H1 (cell line): ENCODE measurements at regions not wholly inside any gene's neighbourhood (a gene's known extent, or its start where the extent isn't known, plus 50 kb on each side); places are given as distances from the start of the nearest gene placed in this dataset.

ENCODE experiments used
- CTCF ChIA-PET: fragments of 300-600 bp; sonication (Branson Sonifier 250); formaldehyde crosslinking; loops from one replicate; lab custom pipeline; 2021; ENCODE audit not compliant: partially characterized antibody; lab: Charles Lee
- POLR2A ChIA-PET: fragments of 300-600 bp; sonication (Branson Sonifier 250); formaldehyde crosslinking; loops from one replicate; lab custom pipeline; 2021; ENCODE audit warnings: inconsistent platforms; ENCODE audit not compliant: partially characterized antibody; lab: Charles Lee
- DNase-seq, 2 experiments: peaks; one replicate each; pipeline versions ENCODE4 v3.0.0 to v3.0.0-alpha.2; 2010 to 2022; ENCODE audit warnings: low spot score in 2 of 2, low read depth in 1 of 2, mixed read lengths in 1 of 2
- FAIRE-seq: peaks from 2 replicates; lab custom pipeline; 2011; peaks lifted over from hg19 to GRCh38; lab: Jason Lieb, UNC
- H2AFZ ChIP-seq: 2 replicates; pipeline ENCODE4 v1.8.1; 2012; ENCODE audit warnings: low read length, inconsistent platforms
- H2AK5ac ChIP-seq: 2 replicates; pipeline ENCODE4 v1.6.1; 2013; ENCODE audit warnings: low read depth, low read length
- H2BK120ac ChIP-seq: replicated peaks from 2 replicates; pipeline ENCODE3; 2013; ENCODE audit warnings: low read depth, low read length, inconsistent platforms
- H2BK12ac ChIP-seq: 2 replicates; pipeline ENCODE4 v1.6.1; 2013; ENCODE audit warnings: low read depth, low read length
- H2BK15ac ChIP-seq: 2 replicates; pipeline ENCODE4 v1.6.1; 2013; ENCODE audit warnings: low read length
- H2BK20ac ChIP-seq: 2 replicates; pipeline ENCODE4 v1.6.1; 2013; ENCODE audit warnings: low read length
- H2BK5ac ChIP-seq: 2 replicates; pipeline ENCODE4 v1.6.1; 2013; ENCODE audit warnings: low read depth, low read length
- H3K14ac ChIP-seq: 2 replicates; pipeline ENCODE4 v1.6.1; 2013; ENCODE audit warnings: inconsistent platforms; ENCODE audit not compliant: insufficient read length
- H3K18ac ChIP-seq: 2 replicates; pipeline ENCODE4 v1.6.1; 2013; ENCODE audit warnings: low read length; ENCODE audit errors: extremely low read depth
- H3K23ac ChIP-seq: 2 replicates; pipeline ENCODE4 v1.6.1; 2013; ENCODE audit warnings: inconsistent platforms; ENCODE audit not compliant: insufficient read length
- H3K23me2 ChIP-seq: 2 replicates; pipeline ENCODE4 v1.6.1; 2013; ENCODE audit warnings: low read depth, low read length
- H3K27ac ChIP-seq: 2 replicates; pipeline ENCODE4 v1.6.1; 2011; ENCODE audit warnings: low read depth, low read length, inconsistent platforms
- H3K27me3 ChIP-seq, 4 experiments: replicated peaks in 1 of 4; 1 replicate in 1 of 4; 2 replicates in 3 of 4; pipeline versions ENCODE4 v1.6.1 to v1.8.1; 2011 to 2013; ENCODE audit warnings: low read length in 3 of 4, mild to moderate bottlenecking in 3 of 4, inconsistent platforms in 2 of 4, mixed read lengths in 2 of 4, moderate library complexity in 1 of 4; ENCODE audit not compliant: control insufficient read depth in 3 of 4, insufficient read depth in 3 of 4; ENCODE audit errors: extremely low read depth in 1 of 4
- H3K36me3 ChIP-seq, 4 experiments: 2 replicates each; pipeline versions ENCODE4 v1.6.1 to v1.8.1; 2011 to 2013; ENCODE audit warnings: mild to moderate bottlenecking in 4 of 4, low read length in 3 of 4, moderate library complexity in 2 of 4, control low read depth in 1 of 4, inconsistent platforms in 1 of 4; ENCODE audit not compliant: insufficient read depth in 4 of 4, control insufficient read depth in 2 of 4
- H3K4ac ChIP-seq: replicated peaks from 2 replicates; pipeline ENCODE3; 2013; ENCODE audit warnings: low read length, low read depth, mixed read lengths, inconsistent platforms; ENCODE audit not compliant: insufficient read length
- H3K4me1 ChIP-seq, 4 experiments: replicated peaks in 1 of 4; 1 replicate in 1 of 4; 2 replicates in 3 of 4; pipeline versions ENCODE4 v1.6.1 to v1.8.1; 2011 to 2013; ENCODE audit warnings: low read length in 3 of 4, inconsistent platforms in 2 of 4, mixed read lengths in 1 of 4; ENCODE audit not compliant: insufficient read depth in 4 of 4, control insufficient read depth in 3 of 4
- H3K4me2 ChIP-seq, 2 experiments: 2 replicates each; pipeline versions ENCODE4 v1.6.1 to v1.8.1; 2011 to 2013; ENCODE audit warnings: low read depth in 2 of 2, low read length in 2 of 2, control low read depth in 1 of 2, inconsistent platforms in 1 of 2, mild to moderate bottlenecking in 1 of 2; ENCODE audit not compliant: insufficient read depth in 1 of 2
- H3K4me3 ChIP-seq, 4 experiments: fragments of 200-600, 300-600 bp in 1 of 4; sonication (generic), shearing (Covaris generic), sonication (Bioruptor Twin) in 1 of 4; 2 replicates each; pipeline versions ENCODE4 v1.5.1 to v1.8.1; 2011 to 2016; ENCODE audit warnings: low read length in 4 of 4, low read depth in 3 of 4, control low read depth in 2 of 4, inconsistent platforms in 2 of 4, mild to moderate bottlenecking in 2 of 4, mixed read lengths in 1 of 4, moderate library complexity in 1 of 4; ENCODE audit not compliant: insufficient read depth in 2 of 4; ENCODE audit errors: extremely low read depth in 1 of 4
- H3K56ac ChIP-seq: replicated peaks from 2 replicates; pipeline ENCODE3; 2013; ENCODE audit warnings: low read depth, mild to moderate bottlenecking, mixed read lengths, low read length, inconsistent platforms; ENCODE audit not compliant: insufficient read length
- H3K79me1 ChIP-seq: 2 replicates; pipeline ENCODE4 v1.6.1; 2013; ENCODE audit warnings: low read depth, low read length, control low read depth
- H3K79me2 ChIP-seq, 2 experiments: 2 replicates each; pipeline versions ENCODE4 v1.6.1 to v1.8.1; 2012 to 2013; ENCODE audit warnings: low read length in 2 of 2, mild to moderate bottlenecking in 2 of 2, inconsistent platforms in 1 of 2; ENCODE audit not compliant: insufficient read depth in 2 of 2, control insufficient read depth in 1 of 2
- H3K9ac ChIP-seq, 4 experiments: replicated peaks in 1 of 4; 1 replicate in 1 of 4; 2 replicates in 3 of 4; pipeline versions ENCODE4 v1.6.1 to v1.8.1; 2011 to 2013; ENCODE audit warnings: low read depth in 3 of 4, low read length in 3 of 4, control low read depth in 2 of 4, mild to moderate bottlenecking in 2 of 4, moderate library complexity in 2 of 4, inconsistent platforms in 1 of 4; ENCODE audit errors: extremely low read depth in 1 of 4
- H3K9me3 ChIP-seq, 2 experiments: 2 replicates each; pipeline versions ENCODE4 v1.6.1 to v1.8.1; 2012 to 2013; ENCODE audit warnings: mild to moderate bottlenecking in 2 of 2, moderate library complexity in 2 of 2, control low read depth in 1 of 2, inconsistent platforms in 1 of 2, low read depth in 1 of 2, low read length in 1 of 2, mixed read lengths in 1 of 2; ENCODE audit not compliant: insufficient read depth in 2 of 2
- H4K20me1 ChIP-seq, 2 experiments: replicated peaks in 1 of 2; 2 replicates each; pipeline versions ENCODE3 to v1.8.1; 2011 to 2013; ENCODE audit warnings: inconsistent platforms in 2 of 2, low read length in 2 of 2, mild to moderate bottlenecking in 1 of 2; ENCODE audit not compliant: insufficient read depth in 2 of 2, control insufficient read depth in 1 of 2
- H4K5ac ChIP-seq: 2 replicates; pipeline ENCODE4 v1.6.1; 2013; ENCODE audit warnings: low read length, low read depth, mixed read lengths, inconsistent platforms; ENCODE audit not compliant: insufficient read length
- H4K8ac ChIP-seq: 2 replicates; pipeline ENCODE4 v1.8.0; 2013; ENCODE audit warnings: mild to moderate bottlenecking, moderate library complexity, low read length, inconsistent platforms; ENCODE audit not compliant: insufficient read depth; ENCODE audit errors: extremely low read depth
- H4K91ac ChIP-seq: replicated peaks from 2 replicates; pipeline ENCODE3; 2013; ENCODE audit warnings: low read length, mixed read lengths, inconsistent platforms; ENCODE audit not compliant: insufficient read length
- CBX5 ChIP-seq: fragments of 300-800, 300-1000 bp; sonication (generic); IDR thresholded peaks from 2 replicates; pipeline ENCODE4 v1.7.1; 2016; ENCODE audit warnings: antibody characterized with exemption, low read length, low read depth
- CHD2 ChIP-seq: IDR thresholded peaks from 2 replicates; pipeline ENCODE4 v1.6.1; 2012; ENCODE audit warnings: low read length, improper control_type of control experiment
- EP300 ChIP-seq, 2 experiments: IDR thresholded peaks; 1 replicate in 1 of 2; 2 replicates in 1 of 2; pipeline ENCODE4 v1.6.1; 2011 to 2012; ENCODE audit warnings: low read depth in 2 of 2, low read length in 2 of 2, mild to moderate bottlenecking in 2 of 2, borderline replicate concordance in 1 of 2, inconsistent platforms in 1 of 2, moderate library complexity in 1 of 2
- MAFK ChIP-seq: IDR thresholded peaks from 2 replicates; pipeline ENCODE4 v1.6.1; 2012; ENCODE audit warnings: low read depth, mild to moderate bottlenecking, improper control_type of control experiment, low read length
- POLR2AphosphoS5 ChIP-seq: IDR thresholded peaks from 2 replicates; pipeline ENCODE4 v1.6.1; 2011; ENCODE audit warnings: low read depth, low read length
- RBBP5 ChIP-seq: IDR thresholded peaks from 2 replicates; pipeline ENCODE4 v1.7.1; 2012; ENCODE audit warnings: low read depth, mild to moderate bottlenecking, inconsistent platforms, low read length, moderate library complexity, borderline replicate concordance
- SP2 ChIP-seq: IDR thresholded peaks from 2 replicates; pipeline ENCODE4 v1.6.1; 2012; ENCODE audit warnings: mild to moderate bottlenecking, low read length, inconsistent platforms
- SUZ12 ChIP-seq: fragments of 200-600 bp; sonication (generic); IDR thresholded peaks from 2 replicates; pipeline ENCODE4 v1.6.1; 2012; ENCODE audit warnings: mild to moderate bottlenecking, inconsistent platforms, low read length, moderate library complexity, mixed read lengths
- TAF1 ChIP-seq: IDR thresholded peaks from 2 replicates; pipeline ENCODE4 v1.6.1; 2011; ENCODE audit warnings: mild to moderate bottlenecking, low read depth, low read length
- TCF12 ChIP-seq: IDR thresholded peaks from 2 replicates; pipeline ENCODE4 v1.6.1; 2011; ENCODE audit warnings: low read depth, mild to moderate bottlenecking, low read length
- TEAD4 ChIP-seq: IDR thresholded peaks from 2 replicates; pipeline ENCODE4 v1.6.1; 2012; ENCODE audit warnings: low read depth, low read length, inconsistent platforms, mixed read lengths
- WGBS, 2 experiments: shearing (Covaris generic) in 1 of 2; methylation state at CpG; one replicate each; pipeline versions ENCODE4 v1.1.6 to v1.1.7; 2013 to 2015; ENCODE audit warnings: low lambda C conversion rate in 2 of 2, mixed read lengths in 2 of 2, inconsistent platforms in 1 of 2, low coverage in 1 of 2, missing lambda C conversion rate in 1 of 2; ENCODE audit not compliant: insufficient replicate concordance in 2 of 2, insufficient coverage in 1 of 2, insufficient read length in 1 of 2; ENCODE audit errors: extremely low coverage in 1 of 2, missing lambda C conversion rate in 1 of 2; 5-methylcytosine and 5-hydroxymethylcytosine counted together
- TF ChIP-seq, protein P1 (sequence below): IDR thresholded peaks from 2 replicates; pipeline ENCODE4 v1.6.1; 2011; ENCODE audit warnings: low read depth, mild to moderate bottlenecking, low read length; ENCODE audit not compliant: insufficient read depth
- TF ChIP-seq, protein P2 (sequence below): IDR thresholded peaks from 2 replicates; pipeline ENCODE4 v1.6.1; 2012; ENCODE audit warnings: low read length, inconsistent platforms

DNA sequence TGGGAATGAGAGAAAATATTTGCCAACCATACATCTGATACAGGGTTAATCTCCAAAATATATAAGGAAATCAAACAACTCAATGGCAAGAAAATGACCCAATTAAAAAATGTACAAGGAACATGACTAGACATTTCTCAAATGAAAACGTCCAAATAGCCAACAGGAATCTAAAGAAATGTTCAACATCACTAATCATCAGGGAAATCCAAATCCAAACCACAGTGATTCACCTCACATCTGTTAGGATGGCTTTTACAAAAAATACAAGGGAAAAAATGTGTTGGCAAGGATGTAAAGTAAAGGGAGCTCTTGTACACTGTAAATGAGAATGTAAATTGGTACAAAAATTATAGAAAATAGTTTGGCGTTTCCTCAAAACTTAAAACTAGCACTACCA, 54.7 kb upstream of the ZRANB2 start:
- POLR2A ChIA-PET = no interaction called here
- H2BK120ac ChIP-seq = no peak overlapping the region
- TF ChIP-seq, protein P1, sequence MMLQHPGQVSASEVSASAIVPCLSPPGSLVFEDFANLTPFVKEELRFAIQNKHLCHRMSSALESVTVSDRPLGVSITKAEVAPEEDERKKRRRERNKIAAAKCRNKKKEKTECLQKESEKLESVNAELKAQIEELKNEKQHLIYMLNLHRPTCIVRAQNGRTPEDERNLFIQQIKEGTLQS = no peak
- TF ChIP-seq MAFK = no peak
- no peak for TF ChIP-seq TAF1
- TF ChIP-seq RBBP5 = no peak
- TF ChIP-seq, protein P2, sequence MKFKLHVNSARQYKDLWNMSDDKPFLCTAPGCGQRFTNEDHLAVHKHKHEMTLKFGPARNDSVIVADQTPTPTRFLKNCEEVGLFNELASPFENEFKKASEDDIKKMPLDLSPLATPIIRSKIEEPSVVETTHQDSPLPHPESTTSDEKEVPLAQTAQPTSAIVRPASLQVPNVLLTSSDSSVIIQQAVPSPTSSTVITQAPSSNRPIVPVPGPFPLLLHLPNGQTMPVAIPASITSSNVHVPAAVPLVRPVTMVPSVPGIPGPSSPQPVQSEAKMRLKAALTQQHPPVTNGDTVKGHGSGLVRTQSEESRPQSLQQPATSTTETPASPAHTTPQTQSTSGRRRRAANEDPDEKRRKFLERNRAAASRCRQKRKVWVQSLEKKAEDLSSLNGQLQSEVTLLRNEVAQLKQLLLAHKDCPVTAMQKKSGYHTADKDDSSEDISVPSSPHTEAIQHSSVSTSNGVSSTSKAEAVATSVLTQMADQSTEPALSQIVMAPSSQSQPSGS = no peak
- no peak for TF ChIP-seq SUZ12
- TF ChIP-seq POLR2AphosphoS5 = no peak
- TF ChIP-seq TCF12 = no peak
- TF ChIP-seq CBX5 = no peak
- no peak for TF ChIP-seq TEAD4
- no peak for TF ChIP-seq SP2
- no peak for TF ChIP-seq CHD2
- no peak for TF ChIP-seq EP300 (IDR thresholded peaks at IDR 0.05; ENCODE audit: borderline replicate concordance in 1 of 2, low read depth in 2 of 2, low read length in 2 of 2)

More for the DNA sequence above, 54.7 kb upstream of the ZRANB2 start:
- Histone ChIP-seq H3K4me3 (no peak overlapping the region), H2AFZ (no peak overlapping the region), H4K91ac (no peak overlapping the region), H3K9ac (no peak overlapping the region), H3K4me2 (no peak overlapping the region), H4K8ac (no peak overlapping the region), H4K5ac (no peak overlapping the region), H3K56ac (no peak overlapping the region), H3K79me1 (no peaks in the 10 kb centered on the region), H2BK12ac (no peak overlapping the region), H3K9me3 (peaks cover 8 to 11% of the 10 kb centered on the region in 2 experiments), H3K36me3 (no peaks in the 10 kb centered on the region), H3K27me3 (no peaks in the 10 kb centered on the region), H4K20me1 (no peaks in the 10 kb centered on the region), H3K18ac (no peak overlapping the region), H2AK5ac (no peak overlapping the region), H3K14ac (no peak overlapping the region), H3K23ac (no peak overlapping the region), H3K4ac (no peak overlapping the region), H3K4me1 (no peaks in the 10 kb centered on the region), H3K79me2 (no peaks in the 10 kb centered on the region), H2BK5ac (no peak overlapping the region), H2BK15ac (no peak overlapping the region), H2BK20ac (no peak overlapping the region), H3K27ac (no peak overlapping the region), H3K23me2 (no peaks in the 10 kb centered on the region)
- CTCF ChIA-PET = interaction anchor here (0.7 kb wide), 1 partner anchor 796 kb away, joined by 3 read pairs; no protein-coding TSS in a partner anchor
- FAIRE-seq = no peak
- WGBS, 2 experiments = 81% methylated on average over 2 of the region's 2 CpGs; no CpG with 5 or more reads in 1 of the 2 experiments
- no peak for DNase-seq
